NCI-H2171 treated with DMSO at 0.1 percent for 48 hours (cell line): ENCODE measurements at regions not wholly inside any gene's neighbourhood (a gene's known extent, or its start where the extent isn't known, plus 50 kb on each side); places are given as distances from the start of the nearest gene placed in this dataset.

Experiments
- DNase-seq: peaks from one replicate; lab custom pipeline; 2025; lab: John Stamatoyannopoulos, UW

DNA sequence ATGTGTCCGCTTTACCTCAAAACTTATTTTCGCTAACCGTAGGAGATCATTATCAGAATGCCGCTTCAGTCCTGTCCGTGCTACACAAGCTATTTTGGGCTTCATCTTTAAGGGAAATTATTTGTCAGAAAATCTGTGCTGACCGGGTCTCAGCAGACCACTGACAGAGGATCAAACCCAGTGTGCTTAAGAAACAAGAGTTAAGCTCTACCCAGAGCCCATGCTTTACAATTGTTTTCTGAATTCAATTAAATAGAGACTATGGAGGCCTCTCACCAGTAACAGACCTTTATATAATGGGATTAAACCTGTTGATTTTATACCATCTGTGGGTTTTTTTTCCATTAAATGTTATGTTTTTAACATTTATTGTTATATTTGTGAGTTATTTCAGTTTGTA lies 1956.7 kb upstream of the PIK3C3 start:
- no peak for DNase-seq

DNA sequence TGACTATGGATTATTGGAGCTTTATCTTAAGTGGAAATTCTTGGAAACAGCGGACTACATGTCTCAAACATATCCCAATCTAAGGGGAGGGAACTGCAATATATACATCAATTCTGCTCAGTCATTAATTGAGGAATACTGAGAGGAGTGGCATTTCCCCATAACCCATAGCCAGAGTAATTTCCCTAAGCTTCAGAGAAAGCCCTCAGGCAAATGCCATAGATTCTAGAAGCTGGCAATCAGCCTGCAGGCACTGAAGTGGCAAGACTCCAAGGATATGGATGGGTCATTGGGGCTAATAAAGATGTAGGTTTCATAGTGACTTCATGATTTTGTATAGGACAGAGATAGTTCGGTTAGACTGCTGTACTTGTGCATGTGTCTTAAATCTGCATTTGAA lies 1960.5 kb upstream of the PIK3C3 start:
- DNase-seq, result no peak

DNA sequence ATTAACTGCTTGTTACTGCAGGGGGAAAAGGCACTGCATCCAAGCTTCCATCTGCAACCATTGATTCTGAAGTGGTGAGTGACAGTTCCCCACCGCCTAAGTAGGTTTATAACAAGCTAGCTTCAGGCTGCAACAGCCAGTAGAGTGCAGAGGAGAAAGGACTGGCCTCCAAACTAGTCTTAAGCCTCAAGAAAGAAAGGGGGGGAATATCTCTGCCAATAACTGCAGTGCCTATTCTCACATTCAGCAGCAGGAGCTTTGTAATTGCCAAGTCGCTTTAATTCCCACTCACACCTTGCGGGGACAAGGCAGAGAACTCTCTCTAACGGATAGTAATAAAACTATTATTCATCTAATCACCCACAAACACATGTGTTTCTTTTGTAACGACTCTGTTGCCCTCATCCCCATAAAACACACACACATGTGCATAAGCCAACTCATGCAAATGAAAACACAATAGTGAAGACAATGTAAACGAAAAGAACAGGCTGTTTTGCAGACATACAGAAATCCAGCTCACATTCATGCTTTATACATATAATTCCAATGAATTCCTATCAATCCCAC lies 1963.3 kb upstream of the PIK3C3 start:
- DNase-seq, result no peak

DNA sequence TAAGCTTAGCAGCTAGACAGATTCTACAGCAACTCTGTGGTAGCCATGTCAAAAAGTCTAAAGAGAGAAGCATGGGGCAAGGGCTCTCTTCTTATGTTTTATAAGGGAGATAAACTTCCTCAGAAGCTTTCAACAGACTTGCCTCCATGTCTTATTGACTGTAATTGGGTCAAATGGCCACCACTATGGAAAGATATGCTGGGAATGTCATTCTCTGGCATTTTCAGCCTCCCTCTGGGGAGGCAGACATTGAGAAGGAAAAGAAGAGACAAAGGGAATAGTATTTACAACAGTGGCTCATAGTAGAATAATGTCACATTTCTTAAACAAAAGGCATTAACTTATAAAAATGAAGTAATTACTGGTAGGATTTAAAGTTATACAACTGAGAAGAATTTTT lies 1964.5 kb upstream of the PIK3C3 start:
- DNase-seq, result no peak

DNA sequence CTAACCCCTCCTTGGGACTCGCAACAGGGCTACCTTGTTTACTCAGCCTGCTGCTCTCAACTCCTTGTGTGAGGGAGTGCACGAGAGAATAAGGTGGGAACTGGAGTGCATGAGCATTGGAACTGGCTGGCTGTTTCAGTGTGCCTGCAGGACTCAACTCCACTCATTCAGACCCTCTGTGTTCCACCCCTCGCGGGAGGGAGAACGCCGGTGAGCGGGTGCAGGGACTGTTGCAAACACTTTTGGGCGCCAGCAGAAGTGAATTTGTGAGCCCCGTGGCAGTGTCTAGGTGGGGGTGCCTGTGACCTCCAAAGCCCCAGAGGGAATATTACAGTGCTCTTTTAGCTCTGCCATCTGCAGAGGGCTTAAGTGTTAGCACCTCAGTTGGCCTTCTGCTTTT lies 1978.3 kb upstream of the PIK3C3 start:
- DNase-seq, result no peak

DNA sequence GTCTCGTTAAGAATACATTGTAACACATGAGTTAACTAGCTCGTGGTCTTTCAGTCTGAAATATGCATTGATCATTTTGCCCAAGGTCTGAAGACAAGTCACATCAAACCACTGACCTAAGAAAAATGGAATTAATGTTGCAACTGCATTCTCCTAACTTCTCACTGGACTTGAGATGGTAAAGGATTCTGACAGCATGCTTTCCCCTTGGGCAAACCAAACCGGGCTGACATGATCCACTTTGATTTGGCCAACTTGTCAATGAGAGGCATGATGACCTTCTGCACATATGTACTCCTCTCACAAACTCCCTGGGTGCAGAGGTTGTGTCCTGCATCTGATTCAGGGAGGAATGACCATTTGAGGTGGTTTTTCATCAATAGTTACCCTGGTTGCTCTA lies 1982.5 kb upstream of the PIK3C3 start:
- DNase-seq, result no peak

DNA sequence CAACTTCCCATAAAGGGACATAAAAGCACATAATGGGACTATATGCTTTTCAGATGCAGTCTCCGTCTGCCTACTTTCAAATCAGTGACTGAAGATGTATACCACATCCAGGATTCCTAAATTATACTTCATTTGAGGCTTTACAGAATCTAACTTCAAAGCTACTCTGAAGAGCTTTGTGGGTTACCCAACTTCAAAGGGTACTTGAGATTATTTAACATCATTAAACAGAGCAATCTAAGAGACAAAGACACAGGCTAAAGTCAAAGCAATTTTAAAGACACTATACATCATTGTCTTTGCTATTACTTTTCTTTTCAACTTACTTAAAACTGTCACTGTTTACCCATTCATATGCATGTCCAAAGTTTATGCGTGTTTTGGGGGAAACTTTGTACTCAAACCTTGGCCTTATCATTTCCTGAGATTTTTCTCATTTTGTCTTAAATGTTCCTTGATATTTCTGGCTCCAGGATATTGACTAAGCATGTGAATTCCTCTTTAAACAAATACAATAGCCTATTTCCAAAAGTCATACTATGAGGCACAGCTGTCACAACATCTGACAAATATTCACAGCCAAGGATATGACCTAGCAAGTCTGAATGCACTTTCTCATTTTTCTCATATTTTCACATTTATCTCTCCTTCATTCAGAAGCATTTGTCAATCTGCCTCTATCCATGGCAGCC lies 1985.1 kb upstream of the PIK3C3 start:
- no peak for DNase-seq

DNA sequence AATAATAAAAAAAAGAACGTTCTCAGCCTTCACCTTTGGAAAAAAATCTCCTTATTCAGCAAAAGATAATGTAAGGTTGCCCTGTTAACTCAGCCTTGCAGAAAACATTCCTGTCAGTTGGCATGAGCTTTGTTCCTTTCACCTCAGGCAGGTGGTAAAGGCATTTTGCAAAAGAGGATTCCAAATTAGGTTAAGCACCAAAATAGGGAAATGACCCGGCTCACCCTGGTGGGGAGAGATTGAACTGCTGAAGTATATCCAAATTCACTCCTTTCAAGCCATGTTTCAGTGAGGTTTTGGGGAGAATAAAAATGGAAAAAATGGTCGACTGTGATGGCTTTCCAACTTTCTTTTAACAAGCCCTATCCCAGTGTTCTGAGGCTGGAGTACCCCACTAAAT lies 1988.8 kb upstream of the PIK3C3 start:
- DNase-seq, result no peak

DNA sequence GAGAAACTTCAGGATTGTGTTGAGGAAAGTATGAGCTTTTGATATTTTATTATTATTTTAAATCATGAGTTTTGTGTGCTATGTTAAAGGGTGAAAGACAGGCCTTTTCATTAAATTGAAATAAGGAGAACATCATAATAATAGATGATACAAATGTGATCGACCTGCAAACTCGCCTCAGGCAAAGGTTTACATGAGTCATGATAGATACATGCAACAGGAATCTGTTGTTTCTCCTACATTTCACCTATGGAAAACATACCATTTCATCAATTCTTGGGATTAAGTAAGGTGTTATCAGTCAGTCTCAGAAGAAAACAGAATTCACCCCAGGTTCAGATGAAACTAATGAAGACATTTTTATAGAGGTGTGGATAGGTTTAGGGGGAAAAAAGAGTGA lies 1992.5 kb upstream of the PIK3C3 start:
- DNase-seq, result no peak

DNA sequence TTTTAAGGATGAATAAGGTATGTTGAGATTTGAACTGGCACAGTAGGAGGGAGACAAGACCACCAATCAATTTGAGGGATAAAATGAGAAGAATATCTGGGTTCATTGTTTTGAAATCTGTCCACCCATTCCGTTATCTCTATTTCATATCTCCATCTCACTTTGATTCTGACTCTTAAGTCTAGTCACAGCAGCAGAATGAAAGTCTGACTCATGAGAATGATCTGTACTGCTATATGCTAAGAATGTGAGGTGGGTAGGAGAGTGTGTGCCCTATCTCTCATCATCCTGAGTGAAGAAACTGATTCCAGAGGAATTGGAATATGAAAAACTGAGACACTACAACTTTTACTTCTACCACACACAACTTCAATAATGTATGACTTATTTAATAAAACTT lies 1994.5 kb upstream of the PIK3C3 start:
- DNase-seq, result no peak

DNA sequence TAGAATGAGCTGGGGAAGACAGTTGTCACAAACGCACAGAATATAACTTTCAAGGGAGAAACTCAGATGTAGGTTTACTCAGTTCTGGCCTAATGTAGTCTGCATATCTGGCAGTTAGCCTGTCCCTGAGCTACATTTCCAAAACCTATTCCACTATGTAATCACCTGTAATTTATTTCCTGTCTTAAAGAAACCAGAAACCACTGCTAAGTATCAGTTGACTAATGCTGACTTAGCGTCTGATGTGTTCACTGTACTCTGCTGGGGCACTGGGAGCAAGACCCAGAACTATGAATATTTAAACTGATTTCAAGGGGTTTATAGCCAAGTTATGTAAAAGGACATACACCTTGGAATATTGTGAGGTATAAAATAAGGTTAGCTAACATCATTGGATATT lies 1995.2 kb upstream of the PIK3C3 start:
- DNase-seq, result no peak

DNA sequence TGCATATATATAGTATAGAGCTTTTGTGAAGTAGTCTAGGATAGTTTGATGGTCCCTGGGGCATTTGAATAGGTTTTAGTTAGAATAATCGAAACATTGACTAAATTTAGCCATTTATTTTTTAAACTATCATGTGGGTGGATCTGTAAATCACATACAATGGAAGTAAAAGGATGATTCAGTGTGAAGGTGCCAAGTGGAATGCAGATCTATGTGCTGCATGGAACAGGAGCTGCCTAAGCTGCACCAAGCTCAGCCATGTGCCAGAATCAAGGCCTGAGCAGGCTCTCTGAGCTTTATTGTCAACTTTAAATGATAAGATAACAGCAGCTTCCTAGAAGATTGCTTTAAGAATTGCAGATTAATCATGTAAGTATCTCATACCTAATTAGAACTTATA lies 1996.2 kb upstream of the PIK3C3 start:
- no peak for DNase-seq

DNA sequence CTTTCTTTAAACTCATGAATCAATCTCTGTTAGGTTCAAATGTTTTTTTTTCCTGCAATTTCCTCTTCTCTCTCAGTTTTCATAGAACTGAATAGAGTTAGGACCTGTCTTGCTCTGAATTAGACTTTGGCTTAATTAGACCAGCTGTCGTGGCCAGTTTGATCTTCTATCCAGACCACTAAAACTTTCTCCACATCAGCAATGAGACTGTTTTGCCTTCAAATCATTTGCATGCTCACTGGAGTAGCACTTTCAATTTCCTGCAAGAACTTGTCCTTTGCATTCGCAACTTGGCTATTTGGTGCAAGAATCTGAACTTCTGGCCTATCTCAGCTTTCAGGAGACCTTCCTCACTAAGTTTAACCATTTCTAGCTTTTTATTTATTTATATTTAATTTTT lies 2002.2 kb upstream of the PIK3C3 start:
- DNase-seq, result no peak

DNA sequence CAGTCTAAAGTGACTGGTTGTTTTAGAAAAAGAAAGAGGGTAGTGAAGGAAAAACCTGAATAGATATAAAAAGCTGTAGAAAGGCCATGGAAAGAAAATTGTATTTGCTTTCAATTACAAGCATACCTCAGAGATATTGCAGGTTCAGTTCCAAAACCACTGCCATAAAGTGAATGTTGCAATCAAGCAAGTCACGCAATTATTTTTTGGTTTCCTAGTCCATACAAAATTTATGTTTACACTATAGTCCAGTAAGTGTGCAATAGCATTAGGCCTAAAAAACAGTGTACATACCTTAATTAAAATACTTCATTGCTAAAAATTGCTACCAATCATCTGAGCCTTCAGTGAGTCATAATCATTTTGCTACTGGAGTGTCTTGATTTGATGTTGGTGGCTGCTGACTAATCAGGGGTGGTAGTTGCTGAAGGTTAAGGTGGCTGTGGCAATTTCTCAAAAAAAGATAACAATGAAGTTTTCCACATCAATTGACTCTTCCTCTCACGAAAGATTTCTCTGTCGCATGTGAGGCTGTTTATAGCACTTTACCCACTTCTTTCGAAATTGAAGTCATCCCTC lies 2003.8 kb upstream of the PIK3C3 start:
- no peak for DNase-seq

DNA sequence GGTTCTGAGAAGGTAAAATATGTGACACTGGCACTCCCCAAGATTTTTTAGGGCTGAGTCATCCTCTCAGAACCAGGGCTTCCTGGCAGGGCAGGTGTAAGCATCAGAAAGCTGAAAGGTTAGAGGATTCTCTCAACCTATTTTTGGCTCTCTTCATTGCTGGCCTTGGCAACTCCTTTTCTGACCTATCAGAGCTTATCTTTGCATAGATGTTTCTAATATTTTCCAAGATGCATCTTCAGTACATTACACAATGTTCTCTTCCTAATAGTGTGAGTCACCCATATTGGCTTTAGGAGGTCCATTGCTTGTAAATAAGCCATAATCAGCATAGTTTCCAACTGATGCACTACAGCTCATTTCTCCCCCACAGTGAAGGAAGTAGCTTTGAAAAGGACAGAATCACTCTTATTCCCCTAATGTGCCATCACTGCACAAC lies 2008.4 kb upstream of the PIK3C3 start:
- DNase-seq, result no peak

DNA sequence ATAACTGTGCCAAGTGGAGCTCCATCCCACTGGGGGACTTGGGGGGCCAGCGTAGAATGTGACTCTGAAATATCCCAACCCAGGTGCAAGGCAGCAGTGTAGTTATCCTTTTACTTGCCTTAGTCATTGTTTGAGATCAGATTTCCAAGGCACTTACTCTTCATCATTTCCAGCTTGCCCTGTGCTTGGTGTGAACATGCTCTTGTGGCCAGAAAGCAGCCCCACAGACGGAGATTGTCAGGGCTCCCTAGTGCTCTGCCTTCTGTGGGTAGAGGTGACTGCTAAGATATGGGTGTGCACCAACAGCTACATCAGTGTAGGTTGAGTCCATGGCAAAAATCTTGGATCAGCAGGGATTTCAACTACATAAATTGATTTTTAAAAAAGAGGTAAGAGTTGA lies 2010.0 kb upstream of the PIK3C3 start:
- no peak for DNase-seq

DNA sequence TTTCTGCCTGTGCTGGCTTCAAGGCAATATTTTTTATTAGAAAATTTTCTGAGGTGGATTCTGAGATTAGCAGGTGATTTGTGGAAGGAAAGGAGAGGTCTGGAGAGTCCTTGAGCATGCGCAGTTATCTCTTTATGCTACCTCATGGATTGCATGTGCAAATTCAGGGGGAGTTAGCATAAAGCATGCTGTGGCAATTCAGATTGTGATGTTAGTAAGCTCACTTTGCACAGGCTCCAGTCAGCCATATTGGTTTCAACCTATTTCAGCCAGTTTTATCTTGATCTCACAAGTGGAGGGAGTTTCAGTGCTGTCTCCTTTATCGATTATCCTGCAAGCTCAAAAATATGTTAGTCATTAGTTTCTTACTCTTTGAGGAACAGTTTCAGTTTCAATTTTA lies 2012.3 kb upstream of the PIK3C3 start:
- no peak for DNase-seq

DNA sequence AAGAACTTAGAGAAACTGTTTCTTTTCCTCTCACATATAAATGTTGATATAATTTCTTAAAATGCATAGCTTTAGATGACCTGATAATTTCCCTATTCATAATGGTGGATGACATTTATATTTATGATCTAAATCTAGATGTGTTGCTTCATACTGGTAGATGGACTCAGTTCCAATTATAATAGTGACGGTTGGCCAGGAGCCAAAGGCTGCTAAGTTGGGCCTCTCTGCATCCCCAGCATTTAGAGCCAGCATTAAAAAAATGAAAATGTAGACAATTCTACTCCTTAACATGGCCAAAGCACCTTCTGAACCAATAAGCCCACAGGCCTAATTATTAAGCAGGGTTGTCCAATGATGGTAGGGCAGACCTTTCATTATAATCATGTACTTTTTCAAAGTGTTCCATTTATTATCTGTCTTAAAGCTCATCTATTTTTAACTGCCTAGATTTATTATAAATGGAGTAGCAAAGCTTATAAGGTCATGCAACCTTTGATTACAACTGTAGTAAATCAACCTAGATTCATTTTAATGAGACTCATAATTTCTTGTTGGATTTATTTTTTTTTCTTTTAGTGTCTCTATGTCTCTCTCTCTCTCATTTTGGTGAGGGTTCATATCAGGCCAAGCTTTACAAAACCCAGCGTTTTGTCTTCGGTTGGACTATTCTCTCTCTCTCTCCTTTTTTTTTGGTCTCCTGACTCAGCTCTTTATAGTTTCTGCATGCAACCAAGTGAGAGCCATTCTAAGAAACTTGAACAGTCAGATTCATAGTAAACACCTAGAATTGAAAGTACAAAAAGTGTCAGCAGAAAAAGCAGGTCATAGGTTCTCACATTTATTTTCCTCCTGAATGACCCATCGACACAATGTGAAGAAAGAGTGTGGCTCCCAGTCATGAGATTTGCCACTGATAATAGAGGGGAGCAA lies 2016.1 kb upstream of the PIK3C3 start:
- no peak for DNase-seq

DNA sequence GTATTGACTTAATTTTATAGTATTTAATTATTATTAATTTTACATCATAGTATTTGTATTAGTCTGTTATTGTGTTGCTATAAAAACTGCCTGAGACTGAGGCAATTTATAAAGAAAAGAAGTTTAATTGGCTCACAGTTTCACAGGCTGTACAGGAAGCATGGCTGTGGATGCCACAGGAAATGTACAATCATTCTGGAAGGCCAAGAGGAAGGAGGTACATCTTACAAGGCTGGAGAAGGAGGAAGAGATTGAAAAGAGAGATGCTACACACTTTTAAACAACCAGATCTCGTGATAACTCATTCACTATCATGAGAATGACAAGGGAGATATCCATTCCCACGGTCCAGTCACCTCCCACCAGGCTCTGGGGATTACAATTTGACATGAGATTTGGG lies 2019.4 kb upstream of the PIK3C3 start:
- DNase-seq, result no peak

DNA sequence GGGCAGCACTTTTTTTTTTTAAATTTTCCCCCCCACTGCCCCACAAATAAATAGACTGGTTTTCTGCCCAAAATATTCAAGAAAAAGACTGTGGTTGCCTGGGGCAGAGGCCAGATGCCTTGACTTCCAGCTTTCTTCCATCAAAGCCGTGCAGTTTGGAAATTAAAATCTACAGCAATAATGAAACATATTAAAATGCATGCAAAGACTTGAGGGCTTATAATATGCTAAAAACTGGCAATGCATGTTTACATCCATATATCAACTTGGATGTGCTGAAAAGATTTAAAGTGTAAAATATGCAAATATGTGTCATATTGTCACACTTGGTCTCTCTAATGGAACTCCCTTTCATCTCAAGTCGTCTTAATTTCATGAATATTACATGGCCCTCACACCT lies 2036.2 kb upstream of the PIK3C3 start:
- DNase-seq, result no peak

DNA sequence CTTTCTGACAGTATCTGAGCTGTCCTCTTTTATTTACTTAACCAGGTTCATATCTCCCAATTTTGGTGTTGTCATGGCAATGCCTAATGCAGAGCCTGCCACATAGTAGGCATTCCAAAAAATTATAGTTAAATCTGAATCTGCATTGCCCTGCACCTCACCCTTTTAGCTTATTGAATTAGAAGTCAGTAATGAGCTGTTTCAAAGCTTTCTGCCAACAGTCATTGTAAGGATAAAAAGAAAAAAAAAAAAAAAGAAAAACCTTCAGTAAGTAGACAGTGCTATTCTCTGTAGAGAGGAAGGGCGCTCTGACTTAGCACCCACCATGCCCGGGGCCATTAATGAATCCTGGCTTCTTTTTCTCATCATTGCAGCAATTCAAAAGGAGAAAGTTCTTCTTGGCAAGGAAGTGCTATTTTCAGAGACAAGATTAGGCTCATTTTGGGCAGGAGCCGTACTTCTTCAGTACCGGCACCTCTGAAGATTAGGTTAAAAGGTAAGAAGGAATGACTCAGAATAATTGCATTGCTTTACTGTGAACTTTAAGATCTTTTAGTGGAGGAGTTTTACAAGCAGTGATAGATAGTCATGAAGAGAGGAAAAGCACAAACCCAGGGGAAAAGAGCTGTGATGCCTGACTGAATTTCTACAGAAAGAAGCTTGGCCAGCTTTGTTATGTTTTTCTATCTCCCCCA lies 2041.2 kb upstream of the PIK3C3 start:
- no peak for DNase-seq

DNA sequence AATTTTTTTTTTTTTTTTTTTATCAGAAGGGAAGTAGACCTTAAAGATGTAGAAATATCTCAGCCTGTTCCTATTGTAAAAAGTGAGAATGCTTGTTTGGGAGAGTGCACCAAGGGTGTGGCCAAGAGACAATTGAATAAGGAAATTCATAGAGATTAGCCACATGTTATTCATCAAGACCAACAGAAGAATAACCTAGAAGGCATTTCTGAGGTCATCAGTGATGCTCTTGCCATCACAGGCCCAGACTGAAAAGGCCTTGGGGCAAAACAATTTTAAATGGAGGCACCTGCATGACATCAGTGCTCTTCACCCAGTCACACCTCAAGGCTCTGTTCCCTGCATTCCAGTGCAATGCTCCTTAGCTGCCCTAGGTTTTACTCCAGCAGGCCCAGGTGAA lies 2043.3 kb upstream of the PIK3C3 start:
- DNase-seq, result no peak
